CD4-positive, alpha-beta T cell treated with Interleukin-4 for 1 hour (primary cell): ENCODE measurements at regions not wholly inside any gene's neighbourhood (a gene's known extent, or its start where the extent isn't known, plus 50 kb on each side); places are given as distances from the start of the nearest gene placed in this dataset.
A peak's percentile ranks its signal among the peaks of the same experiment; 100 is the strongest.

ENCODE experiments used
- DNase-seq, 2 donors: peaks; one replicate each; pipeline ENCODE4 v3.0.0-alpha.2; 2020 to 2022

DNA sequence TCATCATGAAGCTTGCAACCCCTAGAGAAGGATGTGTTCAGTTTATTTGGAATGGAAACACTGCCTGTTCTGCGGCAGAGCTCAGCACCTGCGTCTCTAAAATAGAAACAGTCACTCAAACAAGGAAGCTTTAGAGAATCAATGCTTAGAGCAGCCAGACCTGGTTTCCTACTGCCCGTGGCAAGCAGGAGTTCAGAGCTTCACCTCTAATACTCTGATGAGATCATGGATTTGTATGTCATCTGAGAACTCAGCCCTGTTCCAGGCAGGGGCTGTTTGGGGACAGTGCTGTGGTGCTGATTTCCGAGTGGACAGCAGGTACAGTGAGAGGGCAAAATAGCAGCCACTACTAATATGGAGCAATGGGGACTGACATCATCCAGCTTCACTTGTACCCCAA, 236.0 kb upstream of the IRX1 start:
- DNase-seq, result no peak

GRCh38 chr5:3357291-3357690, 238.3 kb upstream of the IRX1 start:
- no peak for DNase-seq

GRCh38 chr5:3356016-3356415, 239.6 kb upstream of the IRX1 start:
- no peak for DNase-seq

DNA sequence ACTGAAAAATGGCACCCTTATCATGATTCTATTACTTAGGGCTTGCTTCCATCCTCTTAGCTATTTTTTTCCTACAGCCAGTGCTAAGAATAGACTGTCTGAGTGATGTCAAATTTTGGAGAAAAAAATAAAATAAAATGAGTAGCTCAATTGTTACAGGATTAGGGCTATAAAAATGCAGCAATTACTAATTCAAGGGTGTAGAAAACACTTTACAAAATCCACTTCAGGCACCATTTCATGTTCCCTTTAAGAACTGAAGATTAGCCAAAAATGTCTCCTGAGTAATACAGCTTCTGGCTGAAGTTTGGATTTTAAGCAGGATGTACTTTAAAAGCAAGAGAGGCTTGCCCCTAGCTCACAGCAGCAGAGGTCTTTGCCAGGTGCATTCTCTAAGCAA, 240.5 kb upstream of the IRX1 start:
- DNase-seq, result no peak

DNA sequence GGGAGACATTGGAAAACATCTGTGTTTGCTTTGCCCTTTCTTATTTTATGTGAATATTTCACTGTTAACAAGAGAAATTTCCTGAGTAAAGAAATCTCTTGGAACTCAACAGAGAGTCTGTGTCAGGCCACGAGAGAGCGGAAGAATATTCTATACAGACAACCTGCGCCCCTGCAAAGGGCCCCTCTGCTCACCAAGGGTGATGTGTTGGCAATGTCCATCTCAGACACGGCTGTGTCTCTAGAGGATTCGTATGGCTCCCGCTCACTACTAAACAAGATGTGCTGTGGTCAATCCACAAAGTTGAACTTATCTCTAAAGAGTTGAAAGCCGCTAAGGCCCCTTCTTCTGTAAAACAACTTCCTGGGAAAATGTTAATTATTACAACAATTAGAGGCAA, 241.0 kb upstream of the IRX1 start:
- no peak for DNase-seq

DNA sequence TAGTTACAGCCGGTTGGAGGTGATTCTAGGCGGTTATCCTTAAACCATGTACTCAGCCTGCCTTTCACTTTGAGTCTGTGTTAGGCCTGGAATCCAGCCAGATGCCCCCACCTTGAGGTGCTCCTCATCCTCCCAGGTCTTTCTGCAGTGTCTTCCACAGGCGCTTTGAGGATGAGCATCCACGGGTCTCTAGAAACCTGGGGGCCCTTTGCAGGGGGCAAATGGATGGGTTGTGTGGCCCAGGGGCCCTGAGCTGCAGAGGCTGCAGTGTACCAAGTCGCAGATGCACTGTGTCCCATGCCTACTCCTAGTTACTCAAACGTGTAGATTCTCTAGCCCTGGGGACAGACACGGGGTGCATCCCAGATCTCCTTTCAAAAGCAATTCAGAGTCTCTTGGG, 242.1 kb upstream of the IRX1 start:
- no peak for DNase-seq

DNA sequence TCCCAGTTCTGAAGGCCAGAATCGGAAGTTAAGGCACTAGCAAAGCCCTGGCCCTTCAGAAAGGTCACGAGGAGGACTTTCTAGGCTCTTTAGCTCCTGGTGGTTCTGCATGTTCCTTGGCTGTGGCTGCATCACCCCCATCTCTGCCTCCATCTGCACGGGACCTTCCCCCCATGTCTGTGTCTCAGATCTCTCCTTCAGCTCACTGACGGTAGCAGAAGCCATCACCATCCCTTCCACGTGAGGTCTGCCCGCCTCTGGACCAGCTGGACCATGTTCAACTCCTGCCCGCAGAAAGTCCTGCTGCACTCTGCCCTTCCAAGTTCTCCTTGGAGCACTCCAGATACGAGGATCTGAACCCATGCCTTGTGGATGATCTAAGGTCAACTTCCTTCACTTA, 242.9 kb upstream of the IRX1 start:
- DNase-seq, result no peak

DNA sequence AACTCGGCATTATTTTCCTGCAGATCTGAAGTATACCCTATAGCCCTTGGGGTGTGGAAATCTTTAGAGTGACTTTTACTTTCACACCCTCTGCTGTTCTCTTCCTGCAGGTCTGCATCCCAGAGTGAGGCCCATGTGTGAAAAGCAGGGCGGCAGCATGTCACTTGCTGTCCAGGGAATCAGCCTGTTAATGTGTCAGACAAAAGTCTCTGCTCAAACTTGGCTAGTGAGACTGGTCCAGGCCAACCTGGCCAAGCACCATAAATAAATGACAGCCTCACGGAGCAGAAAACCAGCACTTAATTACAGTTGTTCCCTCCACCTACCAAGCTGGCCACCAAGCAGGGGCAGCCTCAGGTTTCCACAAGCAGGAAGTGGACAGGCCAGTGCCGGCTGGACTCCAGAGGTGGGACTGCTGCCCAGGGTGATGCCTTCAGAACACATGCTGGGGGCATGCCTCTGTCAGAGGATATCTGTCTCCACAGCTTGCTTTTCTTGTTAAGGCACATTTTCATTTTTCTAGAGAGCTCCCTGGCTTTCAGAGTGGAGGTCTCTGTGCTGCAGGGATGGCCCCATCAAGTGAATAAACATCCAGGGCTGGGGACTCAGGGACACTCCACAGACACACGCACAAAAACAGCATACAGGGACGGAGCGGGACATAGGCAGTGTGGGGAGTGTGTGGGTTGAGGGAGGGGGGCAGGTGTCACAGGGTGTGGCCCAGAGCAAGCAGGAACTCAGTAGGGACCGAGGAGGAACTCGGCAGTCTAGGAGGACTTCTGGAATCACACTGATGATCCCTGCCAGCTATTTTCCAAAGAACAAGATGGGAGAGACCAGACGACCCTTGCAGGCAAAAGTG, 243.8 kb upstream of the IRX1 start:
- no peak for DNase-seq

DNA sequence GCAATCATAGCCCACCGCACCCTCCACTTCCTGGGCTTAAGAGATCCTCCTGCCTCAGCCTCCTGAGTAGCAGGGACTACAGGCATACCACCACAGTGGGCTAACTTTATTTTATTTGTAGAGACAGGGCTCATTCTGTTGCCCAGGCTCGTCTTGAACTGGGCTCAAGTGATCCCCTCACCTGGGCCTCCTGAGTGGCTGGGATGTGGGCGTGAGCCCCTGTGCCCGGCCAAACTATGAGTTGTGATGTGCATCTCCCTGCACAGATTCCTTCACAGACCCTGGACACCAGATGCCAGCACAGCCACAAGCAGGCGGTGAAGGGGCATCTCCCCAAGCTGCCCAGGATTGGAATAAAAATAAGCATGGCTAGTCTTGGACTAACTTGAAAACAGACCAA, 244.9 kb upstream of the IRX1 start:
- DNase-seq, result no peak

DNA sequence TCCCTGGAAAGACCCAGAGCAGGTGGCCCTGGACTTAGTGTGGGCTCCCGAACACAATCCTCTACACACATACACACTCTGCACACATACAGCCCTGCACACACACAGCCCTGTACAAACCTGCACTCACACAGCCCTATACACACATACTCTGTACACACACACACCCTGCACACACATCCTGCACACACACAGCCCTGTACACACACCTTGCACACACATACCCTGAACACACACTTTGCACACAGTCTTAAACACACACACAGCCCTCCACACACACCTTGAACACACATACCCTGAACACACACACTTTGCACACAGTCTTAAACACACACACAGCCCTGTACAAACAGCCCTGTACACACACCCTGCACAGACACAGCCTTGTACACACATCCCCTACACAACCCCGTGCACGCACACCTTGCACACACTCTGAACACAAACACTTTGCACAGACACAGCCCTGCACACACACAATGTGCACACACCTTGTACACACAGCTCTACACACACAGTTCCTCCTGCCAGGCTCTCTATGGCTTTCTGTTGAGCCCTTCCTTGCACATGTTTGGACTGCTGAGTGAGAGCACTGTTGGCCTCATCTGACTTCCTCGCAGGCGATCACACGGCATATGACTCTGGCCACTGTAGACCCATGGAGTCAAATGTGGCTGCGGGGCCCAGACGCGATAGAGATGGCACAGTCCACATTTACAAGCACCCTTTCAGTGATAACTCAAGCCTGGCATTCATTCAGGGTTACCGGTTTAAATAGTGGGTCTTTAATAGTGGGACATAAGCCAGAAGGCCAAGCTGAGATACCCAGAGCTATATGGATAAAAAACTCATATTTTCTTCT, 245.7 kb upstream of the IRX1 start:
- DNase-seq, result no peak

DNA sequence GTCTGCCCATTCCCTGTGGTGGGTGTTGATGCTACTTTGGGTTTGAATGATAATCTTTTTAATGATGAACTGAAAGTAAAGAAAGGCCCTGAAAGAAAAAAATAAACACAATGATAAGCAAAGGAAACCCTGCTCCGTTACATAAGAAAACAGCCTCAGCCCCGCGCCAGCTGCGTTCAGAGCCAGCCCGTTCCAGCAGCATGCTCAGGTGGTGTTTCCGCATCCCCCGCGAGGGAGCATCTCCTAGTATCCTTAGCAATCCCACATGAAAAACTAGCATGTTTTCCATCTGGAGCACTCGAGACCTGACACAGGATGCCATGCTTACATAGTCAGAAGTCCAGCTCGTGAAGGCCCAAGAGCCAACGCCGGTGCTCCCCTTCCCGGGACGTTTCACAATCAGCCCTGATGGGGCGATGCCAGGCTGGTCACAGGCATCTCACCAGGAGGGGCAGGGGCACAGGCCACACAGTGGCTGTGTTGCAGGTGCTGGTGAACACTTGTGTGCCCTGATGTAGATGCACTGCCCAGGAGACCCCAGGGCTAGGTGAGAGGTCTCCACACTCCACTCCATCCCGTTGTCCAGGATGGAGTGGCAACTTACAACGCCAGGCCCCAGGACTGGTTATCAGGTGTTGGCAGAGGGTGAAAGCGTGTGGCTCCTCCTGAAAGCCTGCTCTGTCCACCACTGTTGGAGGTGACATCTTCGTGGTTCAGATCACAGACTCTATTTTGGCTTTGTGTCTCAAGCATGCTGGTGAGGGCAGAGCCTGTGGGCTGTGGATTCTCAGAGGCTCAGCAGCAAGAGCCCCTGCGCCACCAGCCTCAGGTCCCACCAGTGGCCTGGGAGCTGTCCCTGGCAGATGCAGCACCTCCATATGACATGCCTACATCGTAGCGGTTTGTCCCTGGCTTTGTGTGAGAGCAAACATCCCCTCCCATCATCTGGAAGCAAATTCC, 246.8 kb upstream of the IRX1 start:
- peak in 1 of 2 donors; percentile 9 for DNase-seq

DNA sequence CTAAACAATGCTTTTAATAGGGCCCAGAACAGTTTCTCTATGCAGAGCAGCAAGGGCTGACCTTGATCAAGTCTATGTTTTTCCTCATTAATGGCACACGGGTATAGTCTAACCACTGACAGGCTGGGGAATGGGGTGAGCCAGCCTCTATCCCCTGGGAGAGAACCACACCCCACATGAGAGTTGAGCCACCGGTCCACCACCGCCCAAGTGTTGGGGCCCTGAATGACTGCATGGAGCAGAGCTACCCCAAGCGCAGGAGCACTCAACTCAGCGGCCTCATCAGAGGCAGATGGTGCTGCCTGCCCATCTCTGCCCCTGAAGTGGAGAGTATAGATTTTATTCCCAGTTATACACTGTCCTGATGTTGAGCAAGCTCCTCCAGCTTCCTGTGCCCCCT, 247.9 kb upstream of the IRX1 start:
- peak in 1 of 2 donors; percentile 5 for DNase-seq

- DNase-seq, result peak in 1 of 2 donors; percentile 10
Measured at GRCh38 chr5:3346111-3346820, 249.4 kb upstream of the IRX1 start.

DNA sequence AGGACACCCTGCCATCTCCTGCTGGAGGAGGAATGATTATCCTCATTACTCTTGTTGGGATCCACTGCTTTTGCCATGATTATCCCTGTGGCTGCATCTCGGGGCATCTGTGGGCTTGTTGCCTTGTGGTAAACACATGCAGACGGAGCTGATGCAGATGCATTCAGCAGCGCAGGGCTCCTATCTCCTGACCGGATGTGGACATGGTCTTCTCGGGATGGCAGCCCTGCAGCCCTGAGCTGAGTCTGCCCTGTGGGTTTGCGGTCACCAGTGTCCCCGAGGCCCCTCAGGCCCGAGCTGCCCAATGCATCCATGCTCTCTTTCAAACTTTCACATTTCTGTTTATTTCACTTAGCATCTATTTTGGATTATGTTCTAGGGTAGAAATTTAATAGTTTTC, 250.4 kb upstream of the IRX1 start:
- peak in 1 of 2 donors; percentile 8 for DNase-seq

DNA sequence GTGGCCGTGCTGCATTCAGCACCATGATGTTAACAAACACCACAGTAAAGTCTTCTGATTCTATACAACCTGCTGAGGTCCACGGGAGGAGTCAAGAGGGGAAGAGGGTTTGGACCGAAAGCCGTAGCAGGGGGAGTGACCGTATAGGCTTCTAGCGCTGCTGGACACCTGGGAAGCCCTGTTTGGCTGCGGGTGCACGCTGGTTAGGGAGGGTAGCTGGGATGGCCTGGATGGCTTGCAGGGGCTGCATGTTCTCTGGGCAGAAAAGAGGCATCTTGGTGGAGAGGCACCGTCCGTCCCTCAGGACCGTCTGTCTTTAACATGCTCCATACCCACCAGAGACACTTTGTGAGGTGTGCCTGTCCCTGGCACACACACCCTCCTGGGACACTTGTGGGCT, 251.0 kb upstream of the IRX1 start:
- DNase-seq, result no peak

DNA sequence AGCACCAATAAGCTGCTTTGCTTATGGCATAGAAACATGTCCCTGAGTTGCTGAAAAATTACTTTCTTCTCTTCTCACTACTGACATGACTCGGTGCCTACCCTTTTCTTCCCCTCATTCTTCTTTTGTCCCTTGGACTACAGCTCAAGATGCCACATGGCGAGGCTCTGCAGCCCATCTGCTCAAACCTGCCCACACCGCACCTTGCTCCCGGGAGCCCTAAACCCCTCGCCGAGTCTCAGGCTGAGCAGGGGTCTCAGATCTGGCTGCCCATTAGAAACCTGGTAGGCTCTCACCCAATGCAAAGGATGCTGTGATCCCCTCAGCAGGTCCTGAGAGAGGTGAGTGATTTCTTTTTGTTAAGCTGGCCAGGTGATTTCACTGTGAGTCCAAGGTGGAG, 251.7 kb upstream of the IRX1 start:
- DNase-seq, result no peak

DNA sequence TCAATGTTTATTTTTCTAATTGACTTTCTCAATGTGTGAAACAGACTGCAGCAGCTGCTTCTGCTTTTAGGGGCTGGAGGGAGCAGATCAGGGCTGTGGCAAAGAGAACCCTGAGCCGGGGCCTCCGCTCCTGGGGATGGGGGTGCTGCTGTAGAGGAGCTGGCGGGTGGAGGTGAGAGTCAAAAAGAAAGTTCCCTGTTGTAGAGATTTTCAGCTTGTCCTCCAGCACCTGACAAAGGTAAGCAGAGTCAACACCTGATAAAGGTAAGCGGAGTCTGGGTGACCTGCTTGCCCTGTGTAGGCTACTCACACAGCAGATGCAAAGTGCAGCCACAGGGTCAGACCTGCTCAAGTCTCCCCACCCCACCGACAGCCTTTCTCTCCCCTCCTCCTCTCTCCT, 252.4 kb upstream of the IRX1 start:
- no peak for DNase-seq

DNA sequence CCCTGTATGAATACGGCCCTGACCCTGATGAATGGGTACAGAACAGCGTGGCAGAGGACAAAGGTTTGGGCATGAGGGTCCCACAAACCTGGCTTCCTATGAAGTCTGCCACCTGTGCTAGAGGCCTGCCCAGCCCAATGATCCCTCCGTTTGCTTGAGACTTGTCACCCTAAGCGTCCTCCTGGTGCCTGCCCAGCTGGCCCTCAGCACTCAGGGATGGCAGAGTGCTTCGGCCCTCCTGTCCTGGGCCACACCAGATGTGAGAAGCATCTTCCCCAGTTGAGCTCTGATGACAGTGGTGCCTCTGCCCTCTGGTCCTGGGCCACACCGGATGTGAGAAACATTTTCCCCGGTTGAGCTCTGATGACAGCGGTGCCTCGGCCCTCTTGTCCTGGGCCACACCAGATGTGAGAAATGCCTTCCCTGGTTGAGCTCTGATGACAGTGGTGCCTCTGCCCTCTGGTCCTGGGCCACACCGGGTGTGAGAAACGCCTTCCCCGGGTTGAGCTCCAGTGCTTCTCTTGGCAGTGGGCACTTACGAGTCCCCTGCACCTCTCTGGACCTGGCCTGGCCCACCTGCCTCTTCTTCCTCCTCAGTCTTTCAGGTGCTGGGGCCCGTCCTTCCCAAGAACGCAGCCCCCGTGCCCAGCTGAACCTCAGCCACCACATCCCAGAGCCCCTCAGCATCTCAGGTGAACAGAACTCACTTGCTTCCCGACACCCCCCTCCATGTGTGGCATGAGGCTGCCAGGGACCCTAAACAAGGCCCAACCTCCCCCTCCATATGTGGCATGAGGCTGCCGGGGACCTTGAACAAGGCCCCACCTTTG, 253.1 kb upstream of the IRX1 start:
- DNase-seq, result no peak

GRCh38 chr5:3341446-3342240, 254.0 kb upstream of the IRX1 start:
- no peak for DNase-seq

DNA sequence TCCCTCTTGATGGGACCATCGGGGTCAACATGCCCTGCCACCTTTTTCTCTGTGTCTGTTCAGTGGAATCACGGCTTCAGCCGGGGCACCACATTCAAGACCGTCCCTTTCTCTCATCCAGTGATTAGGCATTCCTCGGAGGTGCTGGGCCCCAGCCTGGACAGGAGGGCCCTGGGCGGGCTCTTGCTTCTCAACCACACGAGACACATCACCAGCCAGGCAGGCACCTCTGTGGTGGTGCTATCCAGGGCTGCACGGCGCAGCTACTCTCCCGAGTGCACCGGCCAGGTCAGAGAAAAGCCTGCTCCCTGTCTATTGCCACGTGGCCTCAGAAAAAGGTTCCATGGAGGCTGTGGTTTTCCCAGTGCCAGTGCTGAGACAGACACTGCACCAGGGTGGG, 255.2 kb upstream of the IRX1 start:
- DNase-seq, result no peak

DNA sequence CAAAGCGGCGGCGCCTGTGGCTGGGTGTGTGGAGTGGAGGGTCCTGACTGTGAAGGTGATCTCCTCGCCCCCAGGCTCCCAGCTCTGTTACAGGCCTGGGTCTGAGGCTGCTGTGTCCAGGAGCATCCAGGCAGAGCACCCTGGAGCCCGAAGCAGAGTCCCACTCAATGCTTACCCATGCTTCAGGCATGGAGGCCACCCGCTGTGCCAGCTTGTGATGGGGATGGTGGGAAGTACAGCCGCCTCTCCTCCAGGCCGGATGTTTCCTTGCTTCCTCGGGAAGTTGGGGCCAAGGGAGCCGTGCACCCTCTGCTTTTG, 255.9 kb upstream of the IRX1 start:
- no peak for DNase-seq
